ENCODE measurements at regions not wholly inside any gene's neighbourhood (a gene's known extent, or its start where the extent isn't known, plus 50 kb on each side); places are given as distances from the start of the nearest gene placed in this dataset.
"Not testable (repeated sequence)": the region's sequence is repeated elsewhere in the genome, so short reads cannot be mapped to it uniquely, and the experiment has no call there.

DNA sequence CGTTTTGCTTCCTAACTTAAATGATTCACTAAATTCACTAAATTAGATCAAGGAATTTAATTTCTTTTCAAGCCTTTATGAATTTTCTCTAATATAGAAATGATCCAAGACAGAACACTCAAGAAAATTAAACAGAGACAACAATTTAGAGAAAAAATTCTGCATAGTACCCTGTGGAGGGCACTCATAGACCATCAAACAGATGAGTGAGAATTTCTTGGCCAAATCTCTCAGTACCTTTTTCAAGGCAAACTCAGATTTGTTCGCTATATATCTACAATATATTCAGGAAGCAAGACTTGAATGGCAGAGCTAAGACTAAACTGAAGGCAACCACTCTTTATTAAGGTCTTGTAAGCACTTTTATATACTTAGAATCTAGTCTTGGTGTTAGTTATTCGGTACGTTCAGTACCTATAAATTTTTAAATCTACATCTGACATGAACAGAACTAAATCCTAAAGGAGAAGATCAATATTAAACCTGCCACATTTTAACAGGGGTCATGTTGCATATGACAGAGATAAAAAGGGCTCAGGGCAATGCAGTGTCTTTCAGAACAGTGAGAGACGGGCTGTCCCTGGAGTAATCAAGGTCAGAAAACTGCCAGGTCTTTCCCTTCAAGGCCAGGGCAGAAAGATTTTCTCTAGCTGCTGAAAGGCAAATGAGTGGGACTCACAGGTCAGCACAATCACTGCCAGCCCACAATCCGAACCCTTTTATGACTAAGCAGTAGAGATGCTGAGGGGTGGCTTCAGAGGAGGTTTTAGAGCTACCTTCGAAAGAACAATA is 118.8 kb upstream of the TMPRSS15 start:
- Histone ChIP-seq H3K36me3 (ENCODE audit: insufficient read depth) (no peaks in the 10 kb centered on the region), H3K27ac (ENCODE audit: low read depth) (no peak overlapping the region), H3K4me1 (ENCODE audit: insufficient read depth) (no peaks in the 10 kb centered on the region), H3K4me3 (ENCODE audit: low read depth, low read length) (no peak overlapping the region)
- 70% methylated on average over 7 of the region's 7 CpGs for WGBS
- peak; percentile 15 for DNase-seq (ENCODE audit: extremely low spot score)

DNA sequence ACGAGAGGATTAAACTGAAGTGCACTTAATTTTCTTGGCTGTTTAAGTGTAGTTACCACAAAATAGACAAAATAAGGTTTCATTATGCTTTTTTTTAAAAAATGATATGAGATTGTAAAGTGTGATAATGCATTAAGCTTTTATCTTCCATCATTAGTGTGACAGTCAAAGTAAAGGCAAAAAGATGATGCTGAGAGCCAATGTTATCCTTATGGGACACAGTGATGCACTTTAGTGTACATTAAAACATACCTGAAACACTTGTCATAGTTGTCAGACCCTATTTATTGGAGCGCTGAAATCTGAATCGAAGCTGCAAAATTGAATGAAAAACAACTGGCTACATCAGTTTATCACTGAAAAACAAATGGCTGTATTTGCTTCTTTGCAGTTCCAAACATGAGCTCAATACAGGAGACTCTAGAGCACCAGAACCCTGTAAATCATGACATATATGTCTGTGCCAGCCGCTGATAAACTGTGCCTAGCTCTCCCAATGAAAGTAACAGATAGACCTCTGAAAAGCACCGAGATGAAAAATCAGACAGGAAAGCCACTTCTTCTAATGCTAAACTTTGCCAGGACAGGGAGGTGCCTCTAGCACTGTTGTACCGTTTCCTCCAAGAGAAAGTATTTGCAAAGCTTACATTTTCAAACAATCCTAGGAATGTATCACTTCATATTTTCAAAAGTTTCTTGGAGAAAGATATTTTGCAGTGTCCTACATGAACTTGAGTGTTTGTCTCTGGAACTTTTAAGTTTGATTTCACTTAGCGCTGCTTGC is 120.7 kb upstream of the TMPRSS15 start:
- H3K36me3 ChIP-seq (ENCODE audit: insufficient read depth), result no peaks in the 10 kb centered on the region
- no peak overlapping the region for H3K27ac ChIP-seq (ENCODE audit: low read depth)
- whole genome bisulfite sequencing, result 58% methylated on average over 7 of the region's 7 CpGs
- H3K4me3 ChIP-seq (ENCODE audit: low read depth, low read length), result no peak overlapping the region
- no peaks in the 10 kb centered on the region for H3K4me1 ChIP-seq (ENCODE audit: insufficient read depth)
- no peak for DNase-seq (ENCODE audit: extremely low spot score)

DNA sequence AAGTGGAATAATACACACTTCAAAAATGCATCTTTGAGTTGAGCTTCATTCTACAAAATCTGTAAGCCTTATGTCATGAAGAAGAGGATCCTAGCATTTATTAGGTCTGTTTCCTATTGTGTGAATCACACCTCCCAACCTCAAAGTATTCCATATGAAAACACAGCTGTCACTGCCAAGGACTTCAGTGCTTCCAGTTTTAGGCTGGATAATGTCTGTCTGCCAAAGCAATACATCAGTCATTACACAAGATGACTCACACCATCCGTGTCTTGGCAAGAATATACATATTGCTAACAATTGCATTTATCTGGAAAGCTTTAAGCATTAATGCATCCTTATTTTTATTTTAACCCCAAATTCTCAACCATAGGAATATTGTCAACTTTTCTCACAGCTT is 125.7 kb upstream of the TMPRSS15 start:
- DNase-seq (ENCODE audit: extremely low spot score), result no peak
- no peaks in the 10 kb centered on the region for H3K4me1 ChIP-seq (ENCODE audit: insufficient read depth)
- H3K27ac ChIP-seq (ENCODE audit: low read depth), result no peak overlapping the region
- H3K4me3 ChIP-seq (ENCODE audit: low read depth, low read length), result no peak overlapping the region
- 10% methylated on average over 1 of the region's 1 CpG for WGBS
- no peaks in the 10 kb centered on the region for H3K36me3 ChIP-seq (ENCODE audit: insufficient read depth)

DNA sequence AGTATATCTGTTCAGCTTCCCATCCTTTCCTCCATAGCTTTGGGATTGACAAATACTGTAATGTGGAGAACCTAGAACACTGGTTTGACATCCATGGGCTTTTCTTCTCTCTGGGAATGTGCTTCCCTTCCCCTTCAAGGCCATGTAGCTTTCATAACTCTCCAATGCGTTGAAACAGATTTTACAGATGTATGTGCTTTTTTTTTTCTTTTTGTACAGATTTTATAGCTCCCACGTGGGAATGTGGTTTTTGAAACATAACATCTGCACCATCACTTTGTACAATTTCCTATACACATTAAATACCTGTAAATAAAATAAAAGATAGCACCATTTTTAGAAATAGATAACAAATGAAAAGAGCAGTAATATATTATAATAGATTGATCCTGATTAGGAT is 138.5 kb upstream of the TMPRSS15 start:
- Histone ChIP-seq H3K4me1 (ENCODE audit: insufficient read depth) (no peaks in the 10 kb centered on the region), H3K27ac (ENCODE audit: low read depth) (no peak overlapping the region), H3K4me3 (ENCODE audit: low read depth, low read length) (no peak overlapping the region), H3K36me3 (ENCODE audit: insufficient read depth) (no peaks in the 10 kb centered on the region)
- DNase-seq (ENCODE audit: extremely low spot score), result no peak
- WGBS, result 33% methylated on average over 2 of the region's 2 CpGs

DNA sequence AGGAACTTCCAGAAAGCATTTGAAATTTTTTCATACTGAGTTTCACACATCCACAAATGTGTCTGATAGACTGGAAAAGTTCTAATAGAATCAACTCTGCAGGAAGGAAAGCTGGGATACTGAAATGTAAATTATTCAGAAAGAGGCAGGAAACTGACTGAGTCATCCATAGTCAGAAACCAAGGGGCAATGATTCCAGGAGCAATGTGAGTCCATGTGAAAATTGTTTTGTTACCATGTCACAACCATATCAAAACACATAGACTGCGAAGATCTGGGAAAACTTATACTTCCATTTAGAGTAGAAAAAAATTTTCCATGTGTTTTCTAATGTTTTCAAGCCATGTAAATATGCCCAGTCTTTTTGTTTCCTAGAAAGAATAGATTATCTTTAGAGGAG is 142.3 kb upstream of the TMPRSS15 start:
- no peaks in the 10 kb centered on the region for H3K36me3 ChIP-seq (ENCODE audit: insufficient read depth)
- DNase-seq (ENCODE audit: extremely low spot score), result no peak
- WGBS, result 81% methylated on average over 1 of the region's 1 CpG
- no peaks in the 10 kb centered on the region for H3K4me1 ChIP-seq (ENCODE audit: insufficient read depth)
- H3K4me3 ChIP-seq (ENCODE audit: low read depth, low read length), result no peak overlapping the region
- no peak overlapping the region for H3K27ac ChIP-seq (ENCODE audit: low read depth)

DNA sequence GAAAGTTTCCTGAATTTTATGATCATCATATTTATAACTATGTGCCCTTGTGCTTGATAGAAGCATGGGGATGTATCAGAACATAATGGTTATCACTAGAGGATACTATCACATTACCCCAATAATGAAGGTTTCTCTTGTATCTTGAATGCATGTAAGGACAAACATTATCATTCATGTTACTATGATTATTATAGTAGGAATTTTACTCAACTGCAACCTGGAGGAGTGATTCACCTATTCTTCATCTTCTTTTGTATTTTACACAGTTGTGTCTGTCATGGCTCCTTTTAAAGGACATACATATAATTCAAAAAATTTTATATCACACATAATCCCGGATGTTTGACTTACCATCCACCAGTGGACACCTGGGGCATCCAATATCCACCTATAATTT is 143.8 kb upstream of the TMPRSS15 start:
- H3K4me1 ChIP-seq (ENCODE audit: insufficient read depth), result no peaks in the 10 kb centered on the region
- no peak overlapping the region for H3K27ac ChIP-seq (ENCODE audit: low read depth)
- WGBS, result 81% methylated on average over 1 of the region's 1 CpG
- H3K36me3 ChIP-seq (ENCODE audit: insufficient read depth), result no peaks in the 10 kb centered on the region
- no peak overlapping the region for H3K4me3 ChIP-seq (ENCODE audit: low read depth, low read length)
- no peak for DNase-seq (ENCODE audit: extremely low spot score)

DNA sequence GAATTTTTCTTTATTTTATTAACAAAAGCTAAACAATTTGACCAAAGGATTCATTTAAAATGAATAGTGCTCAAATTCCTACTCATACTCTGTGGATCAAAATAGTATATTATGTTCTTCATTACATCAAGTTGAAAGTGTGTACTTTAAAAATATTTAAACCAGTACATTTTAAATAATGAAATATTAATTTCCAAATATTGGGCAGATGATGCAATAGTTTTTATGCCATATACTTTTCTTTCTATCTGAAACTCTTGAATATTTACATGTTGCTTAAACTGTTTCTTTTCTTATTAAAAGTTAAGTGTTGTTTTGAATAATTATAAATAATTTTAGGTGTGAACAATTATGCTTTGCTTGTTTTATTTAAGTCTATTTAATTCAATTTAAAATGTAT is 144.7 kb upstream of the TMPRSS15 start:
- DNase-seq (ENCODE audit: extremely low spot score), result no peak
- no peaks in the 10 kb centered on the region for H3K4me1 ChIP-seq (ENCODE audit: insufficient read depth)
- no peaks in the 10 kb centered on the region for H3K36me3 ChIP-seq (ENCODE audit: insufficient read depth)
- H3K27ac ChIP-seq (ENCODE audit: low read depth), result no peak overlapping the region
- no peak overlapping the region for H3K4me3 ChIP-seq (ENCODE audit: low read depth, low read length)

DNA sequence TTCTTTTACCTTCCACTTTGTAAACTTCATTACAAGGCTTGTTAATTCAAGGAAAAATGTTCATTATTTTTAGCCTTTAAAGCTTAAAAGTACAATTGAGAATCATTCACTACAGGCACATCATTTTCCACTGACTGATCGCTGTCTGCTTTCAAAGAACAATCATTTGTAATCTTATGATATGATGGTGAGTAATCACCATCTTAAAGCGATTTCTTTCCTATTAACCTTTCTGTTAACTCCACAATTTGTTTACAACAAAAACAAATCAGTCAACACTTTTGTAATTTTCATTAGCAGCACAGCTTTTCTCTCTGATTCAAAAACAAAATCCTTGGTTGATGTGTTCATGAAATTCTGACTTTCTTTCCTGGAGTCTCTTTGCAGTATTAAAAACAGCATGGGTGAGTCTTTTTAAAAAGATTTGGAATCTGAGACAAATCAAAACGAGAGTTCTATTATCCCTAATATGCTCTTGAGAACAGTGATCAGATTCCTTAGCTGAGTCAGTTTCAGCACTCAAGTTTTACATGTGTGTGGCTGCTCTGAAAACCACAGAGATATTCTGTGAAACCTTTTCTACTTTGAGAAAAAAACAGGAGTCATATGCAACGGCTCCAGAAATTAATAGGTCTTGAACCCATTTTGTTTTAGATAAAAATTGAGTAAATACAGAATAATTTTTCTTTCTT is 145.8 kb upstream of the TMPRSS15 start:
- Histone ChIP-seq H3K27ac (ENCODE audit: low read depth) (no peak overlapping the region), H3K4me1 (ENCODE audit: insufficient read depth) (no peaks in the 10 kb centered on the region), H3K36me3 (ENCODE audit: insufficient read depth) (no peaks in the 10 kb centered on the region), H3K4me3 (ENCODE audit: low read depth, low read length) (no peak overlapping the region)
- 38% methylated on average over 4 of the region's 4 CpGs for whole genome bisulfite sequencing
- DNase-seq (ENCODE audit: extremely low spot score), result no peak

DNA sequence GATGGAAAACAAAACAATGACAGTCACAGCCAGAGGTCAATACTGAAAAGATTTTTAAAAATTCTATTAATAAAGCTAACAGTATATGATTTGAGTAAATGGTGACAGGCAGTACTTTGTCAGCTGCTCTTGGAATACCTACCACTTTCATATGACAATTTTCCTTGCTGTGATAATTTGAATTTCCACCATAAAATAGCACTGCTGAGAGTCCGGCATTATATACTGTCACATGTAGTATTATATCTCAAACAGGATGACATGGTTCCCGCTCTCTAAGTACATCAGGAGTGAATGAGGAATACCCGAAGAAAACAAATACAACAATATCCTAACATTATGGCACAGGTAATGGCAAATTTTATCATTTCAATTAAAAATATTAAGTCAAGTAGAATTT is 146.8 kb upstream of the TMPRSS15 start:
- DNase-seq (ENCODE audit: extremely low spot score), result no peak
- WGBS, result 91% methylated on average over 3 of the region's 3 CpGs
- no peak overlapping the region for H3K27ac ChIP-seq (ENCODE audit: low read depth)
- no peaks in the 10 kb centered on the region for H3K36me3 ChIP-seq (ENCODE audit: insufficient read depth)
- H3K4me1 ChIP-seq (ENCODE audit: insufficient read depth), result no peaks in the 10 kb centered on the region
- H3K4me3 ChIP-seq (ENCODE audit: low read depth, low read length), result no peak overlapping the region

DNA sequence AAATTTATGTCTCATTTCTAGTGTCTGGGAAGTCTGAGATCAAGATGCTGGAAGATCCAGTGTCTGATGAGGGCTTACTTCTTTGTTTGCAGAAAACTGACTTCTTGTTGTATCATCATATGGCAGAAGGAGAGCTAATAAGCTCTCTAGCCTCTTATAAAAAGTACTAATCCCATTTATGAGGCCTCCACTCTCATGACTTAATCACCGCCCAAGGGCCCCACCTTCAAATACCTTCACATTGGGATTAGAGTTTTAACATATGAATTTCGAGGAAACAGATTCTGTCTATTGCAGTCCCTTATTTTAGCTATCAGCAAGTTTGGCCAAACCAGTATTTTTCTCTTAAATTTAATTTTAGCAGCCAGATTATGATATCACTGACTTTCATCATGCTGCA is 150.2 kb upstream of the TMPRSS15 start:
- Histone ChIP-seq H3K4me3 (ENCODE audit: low read depth, low read length) (no peak overlapping the region), H3K27ac (ENCODE audit: low read depth) (no peak overlapping the region), H3K4me1 (ENCODE audit: insufficient read depth) (no peaks in the 10 kb centered on the region), H3K36me3 (ENCODE audit: insufficient read depth) (no peaks in the 10 kb centered on the region)
- no peak for DNase-seq (ENCODE audit: extremely low spot score)
- 65% methylated on average over 2 of the region's 2 CpGs for WGBS

DNA sequence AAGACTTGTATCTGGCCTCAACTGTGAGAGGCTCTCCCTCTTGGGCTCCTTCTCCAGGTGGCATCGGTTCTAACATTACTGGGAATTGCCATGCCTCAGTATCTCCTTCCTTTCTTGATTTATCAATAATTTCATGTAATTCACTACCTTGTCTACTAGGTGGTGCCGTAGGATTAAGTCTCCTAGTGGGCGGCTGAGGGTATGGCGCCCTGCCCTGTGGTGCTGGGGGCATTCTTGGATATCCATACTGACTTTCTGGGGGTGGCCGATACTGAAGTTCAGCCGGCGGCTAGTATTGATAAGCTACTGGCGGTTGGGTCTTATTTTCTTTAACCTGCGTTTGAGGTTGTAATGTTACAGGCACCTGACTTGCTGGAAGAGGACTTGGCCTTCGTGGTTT is 164.2 kb upstream of the TMPRSS15 start:
- H3K4me3 ChIP-seq (ENCODE audit: low read depth, low read length); H3K36me3 ChIP-seq (ENCODE audit: insufficient read depth); H3K27ac ChIP-seq (ENCODE audit: low read depth); DNase-seq (ENCODE audit: extremely low spot score); H3K4me1 ChIP-seq (ENCODE audit: insufficient read depth): not testable (repeated sequence)
- 87% methylated on average over 10 of the region's 10 CpGs for WGBS

DNA sequence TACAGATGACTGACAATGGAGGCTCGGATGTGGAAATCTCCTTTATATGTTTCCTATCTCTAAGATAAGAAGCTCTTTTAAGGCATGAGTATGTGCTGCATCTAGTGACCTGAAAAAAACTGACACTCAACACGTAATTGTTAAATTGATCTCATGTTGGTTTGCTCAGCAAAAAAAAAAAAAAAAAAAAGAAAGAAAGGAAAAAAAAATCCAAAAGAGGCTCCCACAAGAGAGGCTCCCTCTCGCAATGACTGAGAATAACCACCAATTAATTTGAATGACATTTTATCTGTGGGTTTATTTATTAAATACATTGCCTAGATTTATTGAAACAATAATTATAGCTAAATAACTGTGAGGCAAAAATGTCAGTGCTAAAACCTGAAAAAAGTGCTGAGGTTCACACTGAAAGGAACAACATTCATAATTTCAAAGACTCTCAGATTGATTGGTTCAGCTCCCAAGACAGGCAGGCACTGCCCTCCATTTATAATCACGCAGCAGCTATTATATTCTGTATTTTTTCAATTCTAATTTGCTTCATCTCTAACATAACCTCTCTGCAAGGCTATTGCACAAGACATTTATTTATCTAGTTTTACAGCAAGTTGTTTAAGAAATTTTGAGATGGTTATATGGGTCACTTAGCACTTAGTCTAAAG is 184.5 kb upstream of the TMPRSS15 start:
- Histone ChIP-seq H3K4me1 (ENCODE audit: insufficient read depth) (no peaks in the 10 kb centered on the region), H3K36me3 (ENCODE audit: insufficient read depth) (no peaks in the 10 kb centered on the region), H3K27ac (ENCODE audit: low read depth) (no peak overlapping the region), H3K4me3 (ENCODE audit: low read depth, low read length) (no peak overlapping the region)
- no peak for DNase-seq (ENCODE audit: extremely low spot score)
- 48% methylated on average over 4 of the region's 4 CpGs for WGBS

DNA sequence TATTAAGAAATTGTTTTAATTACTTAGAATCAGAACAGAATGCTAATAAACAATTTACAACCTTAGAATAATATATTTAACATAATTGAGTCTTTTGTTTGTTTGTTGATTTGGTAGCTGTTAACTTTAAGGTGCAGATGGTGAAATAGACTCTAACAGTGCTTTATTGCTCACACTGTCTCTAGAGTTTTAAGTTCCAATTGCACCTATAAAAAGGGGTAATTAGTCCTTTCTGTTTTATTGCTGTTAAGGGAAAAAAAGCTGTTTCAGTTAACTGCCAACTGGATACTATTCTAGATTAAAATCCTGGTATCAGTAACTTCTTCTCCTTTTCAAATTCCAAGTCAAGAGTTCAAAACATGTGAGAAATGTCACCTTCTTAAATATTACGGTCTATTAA is 197.6 kb upstream of the TMPRSS15 start:
- Histone ChIP-seq H3K4me3 (ENCODE audit: low read depth, low read length) (no peak overlapping the region), H3K27ac (ENCODE audit: low read depth) (no peak overlapping the region), H3K4me1 (ENCODE audit: insufficient read depth) (no peaks in the 10 kb centered on the region), H3K36me3 (ENCODE audit: insufficient read depth) (no peaks in the 10 kb centered on the region)
- 81% methylated on average over 1 of the region's 1 CpG for WGBS
- no peak for DNase-seq (ENCODE audit: extremely low spot score)
